ENCODE measurements at regions not wholly inside any gene's neighbourhood (a gene's known extent, or its start where the extent isn't known, plus 50 kb on each side); places are given as distances from the start of the nearest gene placed in this dataset.

GRCh38 chr4:130210864-130211263, 1114.9 kb downstream of the C4orf33 start:
- ChIA-PET POLR2A (ENCODE audit: low non-redundant PET) (no interaction called here), CTCF (interaction anchor here (0.6 kb wide), 1 partner anchor 11 kb away, joined by 3 read pairs; no protein-coding TSS in a partner anchor)
- peak; percentile 13 for DNase-seq (ENCODE audit: low spot score)
- no peak for TF ChIP-seq CTCF (conservative IDR thresholded peaks at IDR 0.05; ENCODE audit: low read depth)
- no peak overlapping the region for H3K27ac ChIP-seq

GRCh38 chr4:130214268-130214667, 1118.3 kb downstream of the C4orf33 start:
- no peak overlapping the region for H3K27ac ChIP-seq
- ChIA-PET POLR2A (ENCODE audit: low non-redundant PET) (no interaction called here), CTCF (interaction anchor here (0.5 kb wide), 1 partner anchor 12 kb away, joined by 3 read pairs; no protein-coding TSS in a partner anchor)

GRCh38 chr4:130233377-130234047, 1137.6 kb downstream of the C4orf33 start:
- H3K27ac ChIP-seq: no peak overlapping the region
- ChIA-PET CTCF (no interaction called here), POLR2A (ENCODE audit: low non-redundant PET) (no interaction called here)
- no peak for DNase-seq (ENCODE audit: low spot score)
- TF ChIP-seq CTCF (conservative IDR thresholded peaks at IDR 0.05; ENCODE audit: low read depth): no peak

More at GRCh38 chr4:130214268-130214667, 1118.3 kb downstream of the C4orf33 start:
- DNase-seq (ENCODE audit: low spot score): no peak
- no peak for TF ChIP-seq CTCF (conservative IDR thresholded peaks at IDR 0.05; ENCODE audit: low read depth)

GRCh38 chr4:130238121-130238520, 1142.2 kb downstream of the C4orf33 start:
- DNase-seq (ENCODE audit: low spot score): no peak
- no peak overlapping the region for H3K27ac ChIP-seq
- no peak for TF ChIP-seq CTCF (conservative IDR thresholded peaks at IDR 0.05; ENCODE audit: low read depth)
- POLR2A ChIA-PET (ENCODE audit: low non-redundant PET): no interaction called here
- CTCF ChIA-PET: no interaction called here

GRCh38 chr4:130249002-130249401, 1153.0 kb downstream of the C4orf33 start:
- H3K27ac ChIP-seq: no peak overlapping the region
- ChIA-PET CTCF (no interaction called here), POLR2A (ENCODE audit: low non-redundant PET) (no interaction called here)
- no peak for DNase-seq (ENCODE audit: low spot score)
- no peak for TF ChIP-seq CTCF (conservative IDR thresholded peaks at IDR 0.05; ENCODE audit: low read depth)

- DNase-seq (ENCODE audit: low spot score): peak; percentile 76
- H3K27ac ChIP-seq: no peak overlapping the region
- no peak for TF ChIP-seq CTCF (conservative IDR thresholded peaks at IDR 0.05; ENCODE audit: low read depth)
- CTCF ChIA-PET: no interaction called here
- POLR2A ChIA-PET (ENCODE audit: low non-redundant PET): no interaction called here
Measured at GRCh38 chr4:130257271-130257670, 1161.3 kb downstream of the C4orf33 start.
